ENCODE measurements at regions not wholly inside any gene's neighbourhood (a gene's known extent, or its start where the extent isn't known, plus 50 kb on each side); places are given as distances from the start of the nearest gene placed in this dataset.
"Not testable (repeated sequence)": the region's sequence is repeated elsewhere in the genome, so short reads cannot be mapped to it uniquely, and the experiment has no call there.

GRCh38 chr13:81247711-81248110, 906.8 kb upstream of the SPRY2 start:
- no peak overlapping the region for H3K27ac Mint-ChIP-seq
- POLR2A ChIA-PET = no interaction called here
- DNase-seq (no peak), ATAC-seq (ENCODE audit: low read depth) (no peak)
- H3K36me3 Mint-ChIP-seq (ENCODE audit: low read depth) = no peaks in the 10 kb centered on the region
- no peak for TF ChIP-seq CTCF (IDR thresholded peaks at IDR 0.05)
- CTCF ChIA-PET = no interaction called here
- no peak overlapping the region for H3K4me3 Mint-ChIP-seq
- H3K4me1 Mint-ChIP-seq = no peaks in the 10 kb centered on the region
- intact Hi-C loops (cut with micrococcal nuclease) = no loop called here
- H3K9me3 Mint-ChIP-seq = peaks cover 7% of the 10 kb centered on the region
- H3K27me3 Mint-ChIP-seq = no peaks in the 10 kb centered on the region

- Mint-ChIP-seq H3K4me3 (no peak overlapping the region), H3K4me1 (no peaks in the 10 kb centered on the region), H3K27ac (no peak overlapping the region)
Measured at GRCh38 chr13:81246556-81246955, 905.6 kb upstream of the SPRY2 start.

GRCh38 chr13:81244011-81244410, 903.1 kb upstream of the SPRY2 start:
- TF ChIP-seq CTCF (IDR thresholded peaks at IDR 0.05) = no peak
- Mint-ChIP-seq H3K27ac (no peak overlapping the region), H3K4me3 (no peak overlapping the region), H3K4me1 (no peaks in the 10 kb centered on the region), H3K36me3 (ENCODE audit: low read depth) (no peaks in the 10 kb centered on the region), H3K9me3 (peaks cover 3% of the 10 kb centered on the region), H3K27me3 (no peaks in the 10 kb centered on the region)
- no peak for ATAC-seq (ENCODE audit: low read depth)
- CTCF ChIA-PET = no interaction called here
- intact Hi-C loops (cut with micrococcal nuclease) = no loop called here
- POLR2A ChIA-PET = no interaction called here
- no peak for DNase-seq

More at GRCh38 chr13:81246556-81246955, 905.6 kb upstream of the SPRY2 start:
- H3K27me3 Mint-ChIP-seq = no peaks in the 10 kb centered on the region
- no peak for DNase-seq
- peaks cover 6% of the 10 kb centered on the region for H3K9me3 Mint-ChIP-seq
- H3K36me3 Mint-ChIP-seq (ENCODE audit: low read depth) = no peaks in the 10 kb centered on the region
- no peak for TF ChIP-seq CTCF (IDR thresholded peaks at IDR 0.05)
- ChIA-PET CTCF (no interaction called here), POLR2A (no interaction called here)
- intact Hi-C loops (cut with micrococcal nuclease) = no loop called here
- ATAC-seq (ENCODE audit: low read depth) = no peak

- Mint-ChIP-seq H3K36me3 (ENCODE audit: low read depth) (no peaks in the 10 kb centered on the region), H3K4me1 (no peaks in the 10 kb centered on the region), H3K27me3 (no peaks in the 10 kb centered on the region), H3K27ac (no peak overlapping the region), H3K4me3 (no peak overlapping the region), H3K9me3 (peaks cover 5% of the 10 kb centered on the region)
- ChIA-PET CTCF (no interaction called here), POLR2A (no interaction called here)
- intact Hi-C loops (cut with micrococcal nuclease) = no loop called here
- no peak for DNase-seq
- TF ChIP-seq CTCF (IDR thresholded peaks at IDR 0.05) = no peak
- ATAC-seq (ENCODE audit: low read depth) = no peak
Measured at GRCh38 chr13:81230386-81230785, 889.5 kb upstream of the SPRY2 start.

- DNase-seq; ATAC-seq (ENCODE audit: low read depth); H3K27ac Mint-ChIP-seq; H3K4me1 Mint-ChIP-seq; intact Hi-C loops (cut with micrococcal nuclease); CTCF ChIA-PET; H3K4me3 Mint-ChIP-seq; H3K36me3 Mint-ChIP-seq (ENCODE audit: low read depth); H3K9me3 Mint-ChIP-seq; POLR2A ChIA-PET; H3K27me3 Mint-ChIP-seq: not testable (repeated sequence)
Measured at GRCh38 chr13:81226830-81227229, 885.9 kb upstream of the SPRY2 start.

- Mint-ChIP-seq H3K9me3 (peaks cover 10% of the 10 kb centered on the region), H3K36me3 (ENCODE audit: low read depth) (no peaks in the 10 kb centered on the region), H3K4me1 (no peaks in the 10 kb centered on the region), H3K27ac (no peak overlapping the region), H3K27me3 (no peaks in the 10 kb centered on the region), H3K4me3 (no peak overlapping the region)
- no peak for ATAC-seq (ENCODE audit: low read depth)
- intact Hi-C loops (cut with micrococcal nuclease) = no loop called here
- no peak for DNase-seq
- ChIA-PET POLR2A (no interaction called here), CTCF (no interaction called here)
- TF ChIP-seq CTCF (IDR thresholded peaks at IDR 0.05) = no peak
Measured at GRCh38 chr13:81224209-81224833, 883.4 kb upstream of the SPRY2 start.
